ENCODE measurements at regions not wholly inside any gene's neighbourhood (a gene's known extent, or its start where the extent isn't known, plus 50 kb on each side); places are given as distances from the start of the nearest gene placed in this dataset.

DNA sequence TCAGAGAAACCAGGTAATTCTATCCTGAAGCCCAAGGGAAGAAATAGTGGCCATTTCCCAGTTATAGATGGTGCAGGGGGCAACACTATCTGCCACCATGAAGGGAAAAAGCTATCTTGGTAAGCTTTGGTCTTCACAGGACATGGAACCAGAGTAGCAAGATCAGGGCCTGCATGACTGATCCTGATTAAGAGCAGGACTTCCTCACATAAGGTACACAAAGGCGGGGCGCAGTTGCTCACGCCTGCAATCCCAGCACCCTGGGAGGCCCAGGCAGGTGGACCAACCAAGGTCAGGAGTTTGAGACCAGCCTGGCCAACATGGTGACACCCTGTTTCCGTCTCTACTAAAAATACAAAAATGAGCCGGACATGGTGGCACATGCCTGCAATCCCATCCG, 148.4 kb upstream of the USP9X start:
- TF ChIP-seq, protein P1, sequence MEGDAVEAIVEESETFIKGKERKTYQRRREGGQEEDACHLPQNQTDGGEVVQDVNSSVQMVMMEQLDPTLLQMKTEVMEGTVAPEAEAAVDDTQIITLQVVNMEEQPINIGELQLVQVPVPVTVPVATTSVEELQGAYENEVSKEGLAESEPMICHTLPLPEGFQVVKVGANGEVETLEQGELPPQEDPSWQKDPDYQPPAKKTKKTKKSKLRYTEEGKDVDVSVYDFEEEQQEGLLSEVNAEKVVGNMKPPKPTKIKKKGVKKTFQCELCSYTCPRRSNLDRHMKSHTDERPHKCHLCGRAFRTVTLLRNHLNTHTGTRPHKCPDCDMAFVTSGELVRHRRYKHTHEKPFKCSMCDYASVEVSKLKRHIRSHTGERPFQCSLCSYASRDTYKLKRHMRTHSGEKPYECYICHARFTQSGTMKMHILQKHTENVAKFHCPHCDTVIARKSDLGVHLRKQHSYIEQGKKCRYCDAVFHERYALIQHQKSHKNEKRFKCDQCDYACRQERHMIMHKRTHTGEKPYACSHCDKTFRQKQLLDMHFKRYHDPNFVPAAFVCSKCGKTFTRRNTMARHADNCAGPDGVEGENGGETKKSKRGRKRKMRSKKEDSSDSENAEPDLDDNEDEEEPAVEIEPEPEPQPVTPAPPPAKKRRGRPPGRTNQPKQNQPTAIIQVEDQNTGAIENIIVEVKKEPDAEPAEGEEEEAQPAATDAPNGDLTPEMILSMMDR (conservative IDR thresholded peaks at IDR 0.05 in 1 of 2, IDR thresholded peaks at IDR 0.05 in 1 of 2; ENCODE audit: extremely low read depth in 1 of 2, insufficient read depth in 1 of 2, low read depth in 1 of 2, low read length in 2 of 2): no peak
- TF ChIP-seq EZH2 (IDR thresholded peaks at IDR 0.05; ENCODE audit: borderline replicate concordance, low read length): no peak

Measured in mammary epithelial cell (primary cell).